Fibroblast of skin of right quadriceps (primary cell): ENCODE measurements at regions not wholly inside any gene's neighbourhood (a gene's known extent, or its start where the extent isn't known, plus 50 kb on each side); places are given as distances from the start of the nearest gene placed in this dataset.

ENCODE experiments used
- DNase-seq: peaks from one replicate; pipeline ENCODE4 v3.0.0-alpha.2; 2013

DNA sequence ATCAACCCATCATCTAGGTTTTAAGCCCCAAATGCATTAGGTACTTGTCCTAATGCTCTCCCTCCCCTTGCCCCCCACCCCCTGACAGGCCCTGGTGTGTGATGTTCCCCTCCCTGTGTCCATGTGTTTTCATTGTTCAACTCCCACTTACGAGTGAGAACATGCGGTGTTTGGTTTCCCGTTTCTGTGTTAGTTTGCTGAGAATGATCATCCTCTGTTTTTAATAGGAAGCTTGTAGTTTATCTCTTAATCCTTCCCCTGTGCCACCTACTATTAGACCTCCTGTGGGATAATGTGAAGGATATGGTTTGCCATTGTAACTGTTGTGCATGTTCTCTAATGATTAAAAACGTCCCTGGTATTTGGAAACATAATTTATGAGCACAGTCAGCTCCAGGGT, 299.4 kb upstream of the USP24 start:
- DNase-seq, result peak; percentile 28

DNA sequence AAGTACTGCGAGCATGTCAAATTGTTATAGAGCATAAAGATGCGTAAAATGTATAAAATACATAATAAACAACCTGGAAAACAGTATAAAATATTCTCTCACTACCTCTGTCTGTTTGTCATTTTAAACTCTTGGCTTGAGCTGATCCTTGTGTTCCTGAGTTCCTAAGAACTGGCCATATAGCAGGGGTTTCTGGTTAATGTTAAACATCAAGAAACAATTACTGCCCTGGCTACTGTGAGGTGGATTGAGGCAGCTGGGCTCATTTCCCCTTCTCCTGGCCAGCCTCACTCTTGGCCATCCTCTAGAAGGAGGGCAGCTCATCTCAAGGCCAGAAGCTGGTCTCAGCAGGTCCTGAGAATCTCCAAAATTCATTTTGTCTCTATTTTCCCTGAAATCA, 297.3 kb upstream of the USP24 start:
- no peak for DNase-seq

DNA sequence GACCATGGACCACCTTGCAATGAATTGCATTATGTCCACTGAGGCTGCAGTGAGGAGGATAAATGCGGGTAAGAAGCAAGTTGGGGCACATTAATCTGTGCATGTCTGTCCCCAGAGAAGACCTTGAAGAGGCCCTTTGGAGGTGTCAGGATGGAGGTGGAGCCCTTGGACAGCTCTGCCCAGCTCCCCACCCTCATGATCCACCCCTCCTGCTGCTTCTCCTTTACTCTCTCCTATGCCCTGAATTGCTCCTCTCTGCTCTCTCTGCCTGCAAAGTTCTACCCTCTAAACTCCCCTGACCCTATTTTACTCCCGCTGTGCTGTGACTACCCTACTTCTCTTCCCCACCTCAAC, 292.4 kb upstream of the USP24 start:
- DNase-seq, result no peak

GRCh38 chr1:55506740-55507577, 291.8 kb upstream of the USP24 start:
- DNase-seq, result peak; percentile 75

DNA sequence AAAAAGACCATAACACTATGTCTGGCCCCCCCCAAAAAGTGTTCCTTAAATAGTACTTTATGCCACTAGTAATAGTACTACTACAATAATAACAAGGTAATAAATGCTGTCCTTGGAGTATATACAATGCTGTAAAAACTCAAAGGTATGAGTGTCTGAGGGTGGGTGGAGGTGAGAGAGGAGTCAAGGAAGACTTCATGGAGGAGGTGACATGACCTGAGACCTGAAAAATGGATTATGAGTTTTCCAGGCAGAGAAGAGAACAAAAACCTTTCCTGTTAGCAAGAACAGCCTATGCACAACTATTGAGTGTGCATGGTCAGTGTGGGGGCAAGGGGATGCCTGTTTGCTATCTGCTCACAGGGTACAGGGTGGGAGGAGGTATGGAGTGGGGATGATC, 290.2 kb upstream of the USP24 start:
- DNase-seq, result no peak

- no peak for DNase-seq
Observed at GRCh38 chr1:55504306-55504731, 289.2 kb upstream of the USP24 start.

DNA sequence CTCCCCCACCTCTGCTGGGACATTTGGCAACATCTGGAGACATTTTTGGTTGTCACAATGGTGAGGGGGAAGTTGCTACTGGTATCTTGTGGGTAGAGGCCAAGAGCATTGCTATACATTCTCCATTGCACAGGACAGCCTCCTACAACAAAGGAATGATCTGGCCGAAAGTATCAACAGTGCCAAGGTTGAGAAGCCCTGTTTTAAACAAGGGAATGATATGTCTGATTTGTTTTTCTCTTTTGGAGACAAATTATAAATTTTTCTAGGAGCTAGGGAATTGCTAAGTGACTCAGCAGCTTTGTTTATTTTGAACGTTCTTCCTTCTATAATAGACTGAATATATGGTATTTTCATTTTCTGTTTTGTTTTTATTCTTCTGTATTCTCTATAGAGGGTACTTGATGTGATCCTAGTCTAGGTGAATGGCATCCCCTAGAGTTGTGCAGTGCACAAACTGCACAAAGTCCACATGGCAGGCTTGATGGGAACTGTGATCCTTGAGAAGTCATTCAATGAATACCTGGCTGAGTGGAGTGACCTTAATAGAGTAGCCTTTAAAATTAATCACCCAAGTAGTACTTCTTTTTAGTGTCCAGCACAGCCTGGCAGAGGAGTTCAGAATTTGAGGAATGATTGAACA, 288.6 kb upstream of the USP24 start:
- peak; percentile 10 for DNase-seq

DNA sequence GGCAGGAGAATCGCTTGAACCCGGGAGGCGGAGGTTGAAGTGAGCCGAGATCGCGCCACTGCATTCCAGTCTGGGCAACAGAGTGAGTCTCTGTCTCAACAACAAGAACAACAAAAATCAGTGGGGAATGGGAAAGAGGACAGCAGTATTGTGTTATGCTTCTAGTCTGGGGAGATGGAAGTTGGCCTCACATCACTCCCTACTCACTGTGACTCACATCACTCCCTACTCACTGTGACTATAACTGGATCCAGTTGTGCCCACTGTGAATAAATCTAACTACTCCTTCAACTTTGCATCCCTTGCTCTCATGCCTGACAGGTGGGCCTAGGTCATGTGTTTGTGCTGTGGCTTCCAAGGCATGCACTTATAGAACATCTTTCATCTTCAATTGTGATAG, 285.4 kb upstream of the USP24 start:
- DNase-seq, result peak; percentile 31

GRCh38 chr1:55490547-55490946, 275.4 kb upstream of the USP24 start:
- DNase-seq, result peak; percentile 81

- DNase-seq, result peak; percentile 55
Observed at GRCh38 chr1:55484173-55484572, 269.0 kb upstream of the USP24 start.

- no peak for DNase-seq
Observed at GRCh38 chr1:55483523-55483922, 268.4 kb upstream of the USP24 start.

DNA sequence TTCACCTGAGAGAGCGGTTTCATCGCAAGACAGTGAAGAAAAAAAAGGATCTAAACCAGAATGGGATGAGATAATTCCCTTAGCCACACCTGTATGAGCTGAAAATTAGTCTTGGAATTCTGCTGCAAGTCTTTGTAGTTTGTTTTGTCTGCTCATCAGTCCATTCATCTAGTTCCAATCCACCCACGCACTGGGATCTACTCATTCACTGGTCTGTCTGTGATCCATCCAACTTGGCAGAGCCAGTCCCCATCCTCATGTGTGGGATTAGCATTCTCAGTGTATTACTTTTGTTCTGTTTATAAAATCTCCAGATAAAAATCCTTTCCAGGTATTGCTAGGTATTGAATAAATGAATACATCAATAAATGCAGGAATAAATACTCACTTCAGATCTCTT, 266.5 kb upstream of the USP24 start:
- peak; percentile 34 for DNase-seq

DNA sequence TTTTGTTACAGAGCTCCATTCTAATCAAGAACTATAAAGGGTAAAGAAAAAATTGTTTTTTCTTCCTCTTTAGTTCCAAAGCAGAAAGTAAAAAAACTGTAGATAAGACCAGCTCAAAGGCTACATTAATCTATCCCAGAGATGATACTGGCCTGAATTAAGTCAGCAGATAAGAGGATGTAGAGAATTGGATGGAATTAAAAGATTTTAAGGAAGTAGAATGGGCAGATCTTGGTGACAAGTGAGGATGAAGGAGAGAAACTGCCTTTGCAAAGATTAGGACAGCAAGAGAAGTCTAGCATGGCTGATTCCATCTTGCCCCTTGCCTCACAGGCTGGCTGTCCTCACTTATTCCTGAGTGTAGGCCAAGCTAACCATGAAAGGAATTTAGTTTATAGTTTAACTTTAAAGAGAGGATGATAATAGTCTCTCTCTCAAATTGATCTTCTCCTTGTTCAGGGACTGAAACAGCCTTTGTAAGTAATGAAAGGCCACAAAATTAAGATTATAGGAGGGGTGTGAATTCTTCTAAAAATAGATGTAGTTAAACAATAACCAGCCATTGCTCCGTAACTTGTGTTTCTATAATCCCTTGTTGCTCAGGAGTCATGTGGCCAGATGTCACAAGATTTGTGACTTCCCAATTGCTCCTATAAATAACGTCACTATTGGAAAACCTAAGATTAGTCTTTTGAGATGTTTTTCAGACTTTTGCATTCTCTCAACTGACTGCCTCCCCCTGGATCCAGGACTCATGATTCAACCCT, 265.0 kb upstream of the USP24 start:
- no peak for DNase-seq

DNA sequence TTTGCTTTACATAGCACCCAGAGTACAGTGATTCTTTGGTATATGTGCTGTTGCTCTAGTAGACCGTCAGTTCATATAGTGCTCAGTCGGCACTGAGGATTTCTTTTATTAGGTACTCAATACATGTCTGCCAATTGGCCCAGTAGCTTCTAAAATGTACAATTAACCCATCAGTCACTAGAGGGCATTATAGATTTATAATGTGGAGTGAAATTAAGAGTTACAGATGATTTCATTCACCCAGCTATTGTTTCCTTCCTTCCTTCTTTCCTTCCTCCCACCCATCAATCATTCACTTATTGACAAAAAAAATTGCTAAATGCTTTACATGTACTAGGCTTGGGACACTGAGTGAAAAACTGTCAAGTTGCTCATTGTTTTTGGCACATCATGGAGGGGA, 263.6 kb upstream of the USP24 start:
- peak; percentile 52 for DNase-seq

DNA sequence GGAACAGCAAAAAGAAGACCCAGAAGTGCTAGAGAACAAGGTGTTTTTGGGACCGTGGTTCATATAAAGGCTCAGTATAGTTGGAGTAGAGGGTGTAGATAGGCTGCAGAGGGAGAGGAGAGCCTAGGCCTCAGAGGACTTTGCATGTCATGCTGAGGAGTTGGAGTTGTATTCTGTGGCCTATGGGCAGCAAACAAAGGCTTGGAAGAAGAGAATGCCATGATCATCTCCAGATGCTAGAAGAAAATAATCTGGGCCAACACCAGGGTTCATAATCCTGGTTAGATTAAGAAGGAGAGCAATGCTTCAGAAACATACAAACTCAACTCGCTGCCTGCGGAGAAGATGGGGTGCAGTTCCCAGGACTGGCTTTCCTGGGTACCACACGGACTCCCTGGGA, 262.8 kb upstream of the USP24 start:
- no peak for DNase-seq

GRCh38 chr1:55476445-55477015, 261.4 kb upstream of the USP24 start:
- peak; percentile 70 for DNase-seq

DNA sequence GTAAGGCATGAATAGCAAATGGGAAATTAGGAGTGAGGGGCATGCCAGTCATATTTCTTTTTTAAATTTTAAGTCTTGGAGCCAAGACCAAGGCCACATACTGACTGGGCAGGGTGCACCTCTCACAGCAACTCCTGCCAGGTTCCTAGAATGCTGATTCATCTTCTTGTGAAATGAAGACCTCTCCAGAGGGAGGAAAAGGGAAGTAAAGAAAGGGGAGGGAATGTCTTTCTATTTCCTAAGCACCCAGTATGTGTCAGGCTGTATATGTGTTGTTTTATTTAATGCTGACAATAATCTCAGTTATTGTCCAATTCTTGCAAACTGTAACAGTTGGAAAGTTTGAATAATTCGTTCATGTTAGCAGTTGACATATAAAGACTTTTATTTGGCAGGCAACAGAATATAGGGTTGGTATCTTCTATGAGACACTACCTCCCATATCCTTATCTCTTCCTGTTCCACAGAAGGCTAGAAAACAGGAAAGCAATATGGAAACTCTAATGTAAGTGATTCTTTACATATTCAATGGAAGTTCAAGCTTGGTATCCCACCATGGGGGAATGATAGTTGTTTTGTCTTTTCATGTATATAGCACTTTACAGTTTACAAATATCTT, 259.1 kb upstream of the USP24 start:
- peak; percentile 48 for DNase-seq

DNA sequence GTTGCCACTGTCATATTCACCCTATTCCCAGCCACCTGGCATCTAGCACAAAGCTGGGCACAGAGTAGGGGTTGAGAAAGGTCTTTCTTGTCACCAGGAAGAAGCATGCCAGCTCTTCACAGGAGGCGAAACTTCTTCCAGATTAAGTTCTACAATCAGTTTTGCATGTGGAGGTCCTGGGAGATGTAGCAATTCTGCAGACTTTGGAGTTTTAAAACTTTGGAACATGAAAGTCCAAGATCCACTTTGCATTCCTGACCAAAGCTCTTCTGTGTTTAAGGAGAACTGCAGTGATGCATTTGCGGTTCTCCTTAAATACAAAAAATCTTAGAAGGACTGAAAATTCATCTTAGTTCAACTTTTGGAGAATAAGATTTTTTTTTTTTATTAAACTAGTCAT, 258.5 kb upstream of the USP24 start:
- DNase-seq, result no peak

- peak; percentile 46 for DNase-seq
Observed at GRCh38 chr1:55472784-55473183, 257.6 kb upstream of the USP24 start.

DNA sequence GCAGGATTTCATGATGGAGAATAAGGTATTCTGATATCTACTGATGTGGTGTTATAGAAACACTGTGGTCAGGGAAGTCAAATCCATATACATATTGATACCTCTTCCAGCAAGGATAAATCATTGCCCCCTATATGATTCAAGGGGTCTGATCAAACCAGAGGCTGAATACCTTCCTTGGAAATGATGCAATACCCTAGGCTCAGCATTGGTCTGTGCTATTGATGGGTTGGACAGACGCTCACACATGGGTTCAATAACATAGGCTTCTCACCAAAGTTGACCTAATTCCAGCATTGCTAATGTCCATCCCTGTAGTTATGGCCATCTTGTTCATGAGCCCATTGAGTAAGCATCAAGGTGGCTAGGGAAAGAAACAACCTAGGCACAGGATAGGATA, 257.0 kb upstream of the USP24 start:
- DNase-seq, result no peak

- DNase-seq, result peak; percentile 55
Observed at GRCh38 chr1:55468142-55468795, 253.1 kb upstream of the USP24 start.

- DNase-seq, result peak; percentile 53
Observed at GRCh38 chr1:55466921-55467320, 251.8 kb upstream of the USP24 start.

- DNase-seq, result no peak
Observed at GRCh38 chr1:55466373-55466772, 251.2 kb upstream of the USP24 start.
